IMR-90 (cell line): ENCODE measurements at regions not wholly inside any gene's neighbourhood (a gene's known extent, or its start where the extent isn't known, plus 50 kb on each side); places are given as distances from the start of the nearest gene placed in this dataset.

ENCODE experiments used
- ATAC-seq: fragments of 200-7000 bp; cut with Tn5 transposase; 2 replicates; pipeline ENCODE4 v1.9.1; 2020; ENCODE audit warnings: low read depth, mild to moderate bottlenecking, moderate library complexity
- BruUV-seq: library from RNA; stranded (reverse); fragments of 400-500 nt; replicated peaks from 2 replicates; lab custom pipeline; 2021; lab: Mats Ljungman, UMichigan
- CTCF ChIA-PET: fragments of 300-600 bp; formaldehyde crosslinking; extraction: SDS; loops from one replicate; lab custom pipeline; 2021; ENCODE audit warnings: antibody characterized with exemption; lab: Yijun Ruan, JAX
- POLR2A ChIA-PET: fragments of 300-600 bp; sonication (Branson Sonifier 250); formaldehyde crosslinking; loops from one replicate; lab custom pipeline; 2022; ENCODE audit warnings: antibody characterized with exemption; ENCODE audit not compliant: unreplicated experiment; lab: Charles Lee
- DNase-seq: peaks from one replicate; pipeline ENCODE4 v3.0.0; 2013
- H2AFZ ChIP-seq: replicated peaks from 2 replicates; pipeline ENCODE3; 2013; ENCODE audit warnings: low read length, mild to moderate bottlenecking; ENCODE audit not compliant: poor library complexity
- H2AK5ac ChIP-seq: 2 replicates; pipeline ENCODE4 v1.6.1; 2013; ENCODE audit warnings: low read depth, low read length, inconsistent platforms
- H2AK9ac ChIP-seq: replicated peaks from 2 replicates; pipeline ENCODE3; 2013; ENCODE audit warnings: mild to moderate bottlenecking, low read depth, low read length, moderate library complexity; ENCODE audit not compliant: poor library complexity
- H2BK120ac ChIP-seq: 2 replicates; pipeline ENCODE4 v1.6.1; 2013; ENCODE audit warnings: low read depth, low read length, inconsistent platforms
- H2BK15ac ChIP-seq: 3 replicates; pipeline ENCODE4 v1.6.1; 2013; ENCODE audit warnings: low read depth, low read length, inconsistent platforms
- H2BK20ac ChIP-seq: 2 replicates; pipeline ENCODE4 v1.6.1; 2013; ENCODE audit warnings: low read depth, mild to moderate bottlenecking, inconsistent platforms, low read length, moderate library complexity
- H2BK5ac ChIP-seq: 2 replicates; pipeline ENCODE4 v1.6.1; 2013; ENCODE audit warnings: mild to moderate bottlenecking, low read depth, low read length, inconsistent platforms; ENCODE audit not compliant: poor library complexity, severe bottlenecking
- H3K14ac ChIP-seq: replicated peaks from 2 replicates; pipeline ENCODE4 v1.6.1; 2013; ENCODE audit warnings: low read depth, low read length, inconsistent platforms
- H3K18ac ChIP-seq: 2 replicates; pipeline ENCODE4 v1.6.1; 2013; ENCODE audit warnings: low read depth, low read length, control low read depth
- H3K23ac ChIP-seq: 2 replicates; pipeline ENCODE4 v1.6.1; 2013; ENCODE audit warnings: low read depth, low read length, inconsistent platforms
- H3K27ac ChIP-seq: 2 replicates; pipeline ENCODE4 v1.5.1; 2013; ENCODE audit warnings: mild to moderate bottlenecking, control low read depth, low read length; ENCODE audit not compliant: insufficient read depth
- H3K27me3 ChIP-seq: 2 replicates; pipeline ENCODE4 v1.6.1; 2013; ENCODE audit warnings: low read length; ENCODE audit not compliant: control insufficient read depth, insufficient read depth
- H3K36me3 ChIP-seq: 2 replicates; pipeline ENCODE4 v1.6.1; 2013; ENCODE audit warnings: low read length, mixed read lengths; ENCODE audit not compliant: control insufficient read depth, insufficient read depth
- H3K4ac ChIP-seq: 2 replicates; pipeline ENCODE4 v1.6.1; 2013; ENCODE audit warnings: low read depth, low read length, inconsistent platforms
- H3K4me1 ChIP-seq: 2 replicates; pipeline ENCODE4 v1.6.1; 2013; ENCODE audit warnings: low read length, mixed read lengths; ENCODE audit not compliant: control insufficient read depth, insufficient read depth
- H3K4me2 ChIP-seq: 2 replicates; pipeline ENCODE4 v1.6.1; 2013; ENCODE audit warnings: low read depth, mild to moderate bottlenecking, control low read depth, low read length, moderate library complexity
- H3K4me3 ChIP-seq: 2 replicates; pipeline ENCODE4 v1.5.1; 2013; ENCODE audit warnings: low read depth, mild to moderate bottlenecking, control low read depth, low read length, moderate library complexity; ENCODE audit not compliant: insufficient read depth
- H3K56ac ChIP-seq: 2 replicates; pipeline ENCODE4 v1.6.1; 2013; ENCODE audit warnings: low read length, inconsistent platforms; ENCODE audit not compliant: insufficient read depth; ENCODE audit errors: extremely low read depth
- H3K79me1 ChIP-seq, 2 experiments: 2 replicates each; pipeline ENCODE4 v1.6.1; 2013; ENCODE audit warnings: low read length in 2 of 2, inconsistent platforms in 1 of 2, low read depth in 1 of 2
- H3K9ac ChIP-seq: 2 replicates; pipeline ENCODE4 v1.6.1; 2013; ENCODE audit warnings: low read depth, low read length, control low read depth
- H3K9me1 ChIP-seq: 2 replicates; pipeline ENCODE4 v1.6.1; 2013; ENCODE audit warnings: low read length, inconsistent platforms; ENCODE audit not compliant: insufficient read depth
- H3K9me3 ChIP-seq: 2 replicates; pipeline ENCODE4 v1.6.1; 2013; ENCODE audit warnings: low read length; ENCODE audit not compliant: control insufficient read depth, insufficient read depth
- H4K20me1 ChIP-seq: 2 replicates; pipeline ENCODE4 v1.6.1; 2013; ENCODE audit warnings: low read length, inconsistent platforms; ENCODE audit not compliant: insufficient read depth
- H4K5ac ChIP-seq: 2 replicates; pipeline ENCODE4 v1.6.1; 2013; ENCODE audit warnings: mild to moderate bottlenecking, low read depth, low read length, control low read depth
- H4K8ac ChIP-seq, 2 experiments: 2 replicates each; pipeline ENCODE4 v1.6.1; 2013; ENCODE audit warnings: low read depth in 2 of 2, low read length in 2 of 2, control low read depth in 1 of 2, inconsistent platforms in 1 of 2
- H4K91ac ChIP-seq: 2 replicates; pipeline ENCODE4 v1.6.1; 2013; ENCODE audit warnings: low read depth, low read length, inconsistent platforms; ENCODE audit not compliant: insufficient read depth
- BHLHE40 ChIP-seq: fragments of 150-350 bp; IDR thresholded peaks from 2 replicates; pipeline ENCODE4 v1.6.1; 2016; ENCODE audit warnings: mild to moderate bottlenecking, low read depth, low read length
- CEBPB ChIP-seq: IDR thresholded peaks from 2 replicates; pipeline ENCODE4 v1.6.1; 2012; ENCODE audit warnings: low read depth, low read length, improper control_type of control experiment
- FOS ChIP-seq: fragments of 150-350 bp; IDR thresholded peaks from 2 replicates; pipeline ENCODE4 v1.6.1; 2016; ENCODE audit warnings: low read depth, low read length
- MAFK ChIP-seq: IDR thresholded peaks from 2 replicates; pipeline ENCODE4 v1.6.1; 2012; ENCODE audit warnings: low read depth, low read length, improper control_type of control experiment
- MAZ ChIP-seq: IDR thresholded peaks from 2 replicates; pipeline ENCODE4 v1.6.1; 2012; ENCODE audit warnings: low read depth, mild to moderate bottlenecking, low read length, improper control_type of control experiment, moderate library complexity, borderline replicate concordance
- MXI1 ChIP-seq: IDR thresholded peaks from 2 replicates; pipeline ENCODE4 v1.6.1; 2012; ENCODE audit warnings: low read depth, mild to moderate bottlenecking, low read length, moderate library complexity, borderline replicate concordance
- NFE2L2 ChIP-seq: fragments of 150-350 bp; IDR thresholded peaks from 2 replicates; pipeline ENCODE4 v1.6.1; 2016; ENCODE audit warnings: low read depth, mild to moderate bottlenecking, low read length
- POLR2A ChIP-seq: IDR thresholded peaks from 2 replicates; pipeline ENCODE4 v1.6.1; 2012; ENCODE audit warnings: mild to moderate bottlenecking, low read depth, low read length
- RAD21 ChIP-seq: IDR thresholded peaks from 2 replicates; pipeline ENCODE4 v1.6.1; 2012; ENCODE audit warnings: low read length, improper control_type of control experiment
- RCOR1 ChIP-seq: IDR thresholded peaks from 2 replicates; pipeline ENCODE4 v1.6.1; 2012; ENCODE audit warnings: mild to moderate bottlenecking, low read length, improper control_type of control experiment; ENCODE audit not compliant: insufficient replicate concordance
- RFX5 ChIP-seq: IDR thresholded peaks from 2 replicates; pipeline ENCODE4 v1.8.0; 2012; ENCODE audit warnings: low read depth, mild to moderate bottlenecking, low read length, moderate library complexity
- SMC3 ChIP-seq: fragments of 150-350 bp; IDR thresholded peaks from 2 replicates; pipeline ENCODE4 v1.6.1; 2016; ENCODE audit warnings: low read depth, mild to moderate bottlenecking, antibody characterized with exemption, low read length, moderate library complexity
- WGBS, 2 experiments: methylation state at CpG; one replicate each; pipeline versions ENCODE4 v1.1.5 to v1.1.7; 2013; ENCODE audit warnings: missing lambda C conversion rate in 2 of 2; ENCODE audit not compliant: insufficient read length in 1 of 2; ENCODE audit errors: extremely low coverage in 2 of 2; 5-methylcytosine and 5-hydroxymethylcytosine counted together
- dilution Hi-C: fragments of 300-500 bp; cut with HindIII; formaldehyde crosslinking; loops from one replicate; pipeline ENCODE4 v1.14.3; 2018; ENCODE audit warnings: low sequenced_read_pairs; ENCODE audit not compliant: unreplicated experiment
- in situ Hi-C: fragments of 300-500 bp; cut with MboI; formaldehyde crosslinking; loops from 3 replicates; pipeline ENCODE4 v1.14.3; 2019; ENCODE audit warnings: low sequenced_read_pairs, inconsistent platforms, mixed read lengths
- intact Hi-C: fragments of 100-400 bp; cut with micrococcal nuclease; formaldehyde crosslinking; loops from 2 replicates; pipeline ENCODE4 v1.10.0; 2022
- TF ChIP-seq, protein P1 (sequence below): conservative IDR thresholded peaks from 2 replicates; pipeline ENCODE4 v1.5.1; 2012; ENCODE audit warnings: mild to moderate bottlenecking, low read depth, low read length, improper control_type of control experiment
- TF ChIP-seq, protein P2 (sequence below): fragments of 150-350 bp; IDR thresholded peaks from 2 replicates; pipeline ENCODE4 v1.6.1; 2017; ENCODE audit warnings: mild to moderate bottlenecking, antibody characterized with exemption, low read length, low read depth
- TF ChIP-seq, protein P3 (sequence below): fragments of 150-350 bp; IDR thresholded peaks from 2 replicates; pipeline ENCODE4 v1.6.1; 2016; ENCODE audit warnings: low read depth, mild to moderate bottlenecking, low read length, moderate library complexity, borderline replicate concordance

DNA sequence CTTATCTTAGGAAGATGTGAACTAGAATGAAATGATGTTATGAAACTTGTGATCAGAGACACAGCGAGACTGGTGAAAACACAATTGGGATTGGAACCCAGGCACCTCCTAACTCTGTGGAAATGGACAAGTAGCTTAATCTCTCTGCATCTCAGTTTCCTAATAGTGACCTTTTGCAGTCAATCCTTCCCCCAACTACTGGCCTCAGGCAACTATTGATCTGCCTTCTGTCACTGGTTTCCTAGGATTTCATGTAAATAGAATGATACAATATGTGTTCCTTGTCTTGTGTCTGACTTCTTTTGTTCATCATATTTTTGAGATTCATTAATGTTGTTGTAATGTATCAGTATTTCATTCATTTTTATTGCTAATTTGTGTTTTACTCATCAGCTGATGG is 341.7 kb downstream of the REEP3 start:
- ATAC-seq (no peak), DNase-seq (no peak)
- H3K27ac ChIP-seq: no peak overlapping the region
- H3K4me1 ChIP-seq: no peaks in the 10 kb centered on the region
- no peak overlapping the region for H3K4me2 ChIP-seq
- H2AK5ac ChIP-seq: no peak overlapping the region
- no peak overlapping the region for H2AFZ ChIP-seq
- 40% methylated on average over 1 of the region's 1 CpG; no CpG with 5 or more reads in 1 of the 2 experiments for WGBS, 2 experiments
- no peak overlapping the region for H3K18ac ChIP-seq
- H3K27me3 ChIP-seq: peaks cover 2% of the 10 kb centered on the region; the same call in 1 of the 2 replicates
- no peak overlapping the region for H3K14ac ChIP-seq
- ChIA-PET POLR2A (no interaction called here), CTCF (no interaction called here)
- H3K23ac ChIP-seq: no peak overlapping the region
- dilution Hi-C loops: no loop called here
- no peak overlapping the region for H4K8ac ChIP-seq
- no peak overlapping the region for H3K4ac ChIP-seq
- H3K9me3 ChIP-seq: no peaks in the 10 kb centered on the region
- no peak overlapping the region for H4K91ac ChIP-seq
- H2BK5ac ChIP-seq: no peak overlapping the region
- H3K36me3 ChIP-seq: no peaks in the 10 kb centered on the region
- intact Hi-C loops: no loop called here
- H2BK20ac ChIP-seq: no peak overlapping the region
- H3K79me1 ChIP-seq: no peaks in the 10 kb centered on the region
- H2BK120ac ChIP-seq: no peak overlapping the region
- no peak overlapping the region for H3K56ac ChIP-seq
- no peaks in the 10 kb centered on the region for H3K9me1 ChIP-seq
- no peak overlapping the region for H3K9ac ChIP-seq
- in situ Hi-C loops: no loop called here
- BruUV-seq: no TSS peak
- H4K5ac ChIP-seq: no peak overlapping the region
- H2AK9ac ChIP-seq: no peak overlapping the region
- no peak overlapping the region for H3K4me3 ChIP-seq
- no peaks in the 10 kb centered on the region for H4K20me1 ChIP-seq
- H2BK15ac ChIP-seq: no peak overlapping the region
- TF ChIP-seq SMC3: no peak
- TF ChIP-seq MAZ: no peak
- TF ChIP-seq RAD21: no peak
- no peak for TF ChIP-seq POLR2A
- TF ChIP-seq RCOR1: no peak
- TF ChIP-seq CEBPB: no peak
- no peak for TF ChIP-seq MXI1
- TF ChIP-seq BHLHE40: no peak
- TF ChIP-seq RFX5: no peak
- no peak for TF ChIP-seq NFE2L2
- TF ChIP-seq, protein P1, sequence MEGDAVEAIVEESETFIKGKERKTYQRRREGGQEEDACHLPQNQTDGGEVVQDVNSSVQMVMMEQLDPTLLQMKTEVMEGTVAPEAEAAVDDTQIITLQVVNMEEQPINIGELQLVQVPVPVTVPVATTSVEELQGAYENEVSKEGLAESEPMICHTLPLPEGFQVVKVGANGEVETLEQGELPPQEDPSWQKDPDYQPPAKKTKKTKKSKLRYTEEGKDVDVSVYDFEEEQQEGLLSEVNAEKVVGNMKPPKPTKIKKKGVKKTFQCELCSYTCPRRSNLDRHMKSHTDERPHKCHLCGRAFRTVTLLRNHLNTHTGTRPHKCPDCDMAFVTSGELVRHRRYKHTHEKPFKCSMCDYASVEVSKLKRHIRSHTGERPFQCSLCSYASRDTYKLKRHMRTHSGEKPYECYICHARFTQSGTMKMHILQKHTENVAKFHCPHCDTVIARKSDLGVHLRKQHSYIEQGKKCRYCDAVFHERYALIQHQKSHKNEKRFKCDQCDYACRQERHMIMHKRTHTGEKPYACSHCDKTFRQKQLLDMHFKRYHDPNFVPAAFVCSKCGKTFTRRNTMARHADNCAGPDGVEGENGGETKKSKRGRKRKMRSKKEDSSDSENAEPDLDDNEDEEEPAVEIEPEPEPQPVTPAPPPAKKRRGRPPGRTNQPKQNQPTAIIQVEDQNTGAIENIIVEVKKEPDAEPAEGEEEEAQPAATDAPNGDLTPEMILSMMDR: no peak
- no peak for TF ChIP-seq FOS
- TF ChIP-seq, protein P2, sequence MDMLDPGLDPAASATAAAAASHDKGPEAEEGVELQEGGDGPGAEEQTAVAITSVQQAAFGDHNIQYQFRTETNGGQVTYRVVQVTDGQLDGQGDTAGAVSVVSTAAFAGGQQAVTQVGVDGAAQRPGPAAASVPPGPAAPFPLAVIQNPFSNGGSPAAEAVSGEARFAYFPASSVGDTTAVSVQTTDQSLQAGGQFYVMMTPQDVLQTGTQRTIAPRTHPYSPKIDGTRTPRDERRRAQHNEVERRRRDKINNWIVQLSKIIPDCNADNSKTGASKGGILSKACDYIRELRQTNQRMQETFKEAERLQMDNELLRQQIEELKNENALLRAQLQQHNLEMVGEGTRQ: no peak
- TF ChIP-seq, protein P3, sequence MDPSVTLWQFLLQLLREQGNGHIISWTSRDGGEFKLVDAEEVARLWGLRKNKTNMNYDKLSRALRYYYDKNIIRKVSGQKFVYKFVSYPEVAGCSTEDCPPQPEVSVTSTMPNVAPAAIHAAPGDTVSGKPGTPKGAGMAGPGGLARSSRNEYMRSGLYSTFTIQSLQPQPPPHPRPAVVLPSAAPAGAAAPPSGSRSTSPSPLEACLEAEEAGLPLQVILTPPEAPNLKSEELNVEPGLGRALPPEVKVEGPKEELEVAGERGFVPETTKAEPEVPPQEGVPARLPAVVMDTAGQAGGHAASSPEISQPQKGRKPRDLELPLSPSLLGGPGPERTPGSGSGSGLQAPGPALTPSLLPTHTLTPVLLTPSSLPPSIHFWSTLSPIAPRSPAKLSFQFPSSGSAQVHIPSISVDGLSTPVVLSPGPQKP: no peak
- TF ChIP-seq MAFK: no peak
